Right lobe of liver (tissue), 4 donors: ENCODE measurements at regions not wholly inside any gene's neighbourhood (a gene's known extent, or its start where the extent isn't known, plus 50 kb on each side); places are given as distances from the start of the nearest gene placed in this dataset.

Source experiments
- POLR2A ChIP-seq: fragments of 450-650 bp; IDR thresholded peaks from one replicate; pipeline ENCODE4 v1.6.1; 2017; ENCODE audit warnings: antibody characterized with exemption, mild to moderate bottlenecking
- TF ChIP-seq, protein P1 (sequence below), 4 donors: fragments of 200-600 bp in 3 of 4; fragments of 450-650 bp in 1 of 4; IDR thresholded peaks; one replicate each; pipeline versions ENCODE4 v1.5.1 to v1.8.0; 2016 to 2022; ENCODE audit warnings: antibody characterized with exemption in 4 of 4, mild to moderate bottlenecking in 2 of 4
- donor health status: DM: no; HTN: no; CAD: no.
- donor health status: DM: no; HTN: no; CAD: no.
- donor health status: DM: no; HTN: yes; CAD: no.

DNA sequence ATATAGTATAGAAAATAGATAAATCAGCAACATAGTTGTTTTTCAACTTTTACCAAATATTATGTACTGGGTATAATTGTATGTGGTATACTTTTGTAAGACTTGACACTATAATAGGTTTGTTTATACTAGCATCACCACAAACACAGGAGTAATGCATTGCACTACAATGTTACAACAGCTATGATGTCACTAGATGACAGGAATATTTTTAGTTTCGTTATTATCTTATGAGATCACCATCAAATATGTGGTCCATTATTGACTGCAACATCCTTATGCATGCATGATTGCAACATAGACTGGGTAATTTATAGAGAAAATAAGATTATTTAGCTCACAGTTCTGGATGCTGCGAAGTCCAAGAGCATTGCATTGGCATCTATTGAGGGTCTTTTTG, 678.4 kb upstream of the ZNF804A start:
- TF ChIP-seq, protein P1, sequence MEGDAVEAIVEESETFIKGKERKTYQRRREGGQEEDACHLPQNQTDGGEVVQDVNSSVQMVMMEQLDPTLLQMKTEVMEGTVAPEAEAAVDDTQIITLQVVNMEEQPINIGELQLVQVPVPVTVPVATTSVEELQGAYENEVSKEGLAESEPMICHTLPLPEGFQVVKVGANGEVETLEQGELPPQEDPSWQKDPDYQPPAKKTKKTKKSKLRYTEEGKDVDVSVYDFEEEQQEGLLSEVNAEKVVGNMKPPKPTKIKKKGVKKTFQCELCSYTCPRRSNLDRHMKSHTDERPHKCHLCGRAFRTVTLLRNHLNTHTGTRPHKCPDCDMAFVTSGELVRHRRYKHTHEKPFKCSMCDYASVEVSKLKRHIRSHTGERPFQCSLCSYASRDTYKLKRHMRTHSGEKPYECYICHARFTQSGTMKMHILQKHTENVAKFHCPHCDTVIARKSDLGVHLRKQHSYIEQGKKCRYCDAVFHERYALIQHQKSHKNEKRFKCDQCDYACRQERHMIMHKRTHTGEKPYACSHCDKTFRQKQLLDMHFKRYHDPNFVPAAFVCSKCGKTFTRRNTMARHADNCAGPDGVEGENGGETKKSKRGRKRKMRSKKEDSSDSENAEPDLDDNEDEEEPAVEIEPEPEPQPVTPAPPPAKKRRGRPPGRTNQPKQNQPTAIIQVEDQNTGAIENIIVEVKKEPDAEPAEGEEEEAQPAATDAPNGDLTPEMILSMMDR (IDR thresholded peaks at IDR 0.05) = no peak
- TF ChIP-seq POLR2A = no peak
